ENCODE measurements at regions not wholly inside any gene's neighbourhood (a gene's known extent, or its start where the extent isn't known, plus 50 kb on each side); places are given as distances from the start of the nearest gene placed in this dataset.
"Not testable (repeated sequence)": the region's sequence is repeated elsewhere in the genome, so short reads cannot be mapped to it uniquely, and the experiment has no call there.

DNA sequence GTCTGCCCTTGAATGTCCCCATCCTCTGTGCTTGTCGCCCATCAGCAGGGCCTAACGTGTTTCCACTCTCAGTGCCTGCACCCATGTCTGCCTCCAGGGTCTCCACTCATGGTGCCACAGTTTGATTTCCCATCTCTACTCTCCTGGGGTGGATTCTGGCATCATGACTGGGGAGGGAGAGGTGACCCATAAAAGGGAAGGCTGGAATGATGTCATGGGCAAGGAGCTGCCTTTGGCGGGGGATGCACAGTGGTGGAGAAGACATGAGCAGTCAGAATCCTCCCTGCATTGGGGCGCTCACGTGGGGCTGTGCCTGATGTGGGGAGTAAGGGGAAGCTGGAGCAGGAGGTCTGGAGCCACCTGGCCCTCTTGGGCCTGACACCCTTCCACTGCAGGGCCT, 100.9 kb downstream of the USP22 start:
- DNase-seq (ENCODE audit: low read depth in 2 of 2): no peak

DNA sequence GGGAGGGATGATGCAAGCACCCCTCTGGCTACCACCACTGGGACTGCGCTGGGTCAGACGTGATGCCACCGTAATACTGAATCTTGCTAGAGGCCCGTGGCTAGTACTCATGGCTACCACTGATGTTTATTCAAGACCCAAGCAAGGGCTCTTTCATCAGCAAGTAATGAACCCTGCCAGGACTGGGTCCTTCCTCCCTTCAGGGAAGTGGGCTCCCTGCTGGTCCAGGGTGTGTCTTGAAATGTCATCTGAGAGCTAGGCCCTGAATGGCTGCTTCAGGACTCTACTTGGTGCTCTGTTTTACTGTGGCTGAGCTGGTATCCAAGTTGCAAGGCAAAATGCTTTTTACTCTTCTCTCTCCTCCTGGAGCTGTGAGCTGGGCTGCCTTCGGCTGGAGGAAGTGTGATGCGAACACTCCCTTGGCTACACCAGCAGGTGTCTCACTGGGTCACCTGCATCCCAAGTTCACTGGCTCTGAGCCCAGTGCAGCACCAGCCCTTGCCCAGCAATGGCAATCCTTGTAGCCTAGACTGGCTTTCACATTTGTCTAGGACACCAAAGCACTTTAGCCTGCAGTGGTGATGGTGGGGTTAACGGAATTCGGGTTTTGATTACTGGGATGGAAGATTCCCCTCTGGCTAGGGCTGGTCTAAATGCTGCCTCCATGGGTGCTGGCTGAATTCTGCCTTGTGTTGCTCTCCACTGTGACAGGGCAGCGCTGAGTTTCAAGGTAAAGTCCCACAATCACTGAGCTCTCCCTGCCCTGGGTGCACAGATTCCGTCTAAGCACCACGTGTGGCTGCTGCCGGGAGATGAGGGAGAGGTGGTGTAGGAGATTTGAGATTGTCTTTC, 98.6 kb downstream of the USP22 start:
- no peak for DNase-seq (ENCODE audit: low read depth in 2 of 2)

DNA sequence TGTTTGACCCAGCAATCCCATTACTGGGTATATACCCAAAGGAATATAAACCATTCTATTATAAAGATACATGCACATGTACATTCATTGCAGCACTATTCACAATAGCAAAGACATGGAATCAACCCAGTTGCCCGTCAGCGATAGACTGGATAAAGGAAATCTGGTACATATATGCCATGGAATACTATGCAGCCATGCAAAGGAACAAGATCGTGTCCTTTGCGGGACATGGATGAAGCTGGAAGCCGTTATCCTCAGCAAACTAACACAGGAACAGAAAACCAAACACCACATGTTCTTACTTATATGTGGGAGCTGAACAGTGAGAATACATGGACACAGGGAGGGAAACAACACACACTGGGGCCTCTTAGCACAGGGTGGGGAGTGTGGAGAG, 95.1 kb downstream of the USP22 start:
- not testable (repeated sequence) for DNase-seq (ENCODE audit: low read depth in 2 of 2)

DNA sequence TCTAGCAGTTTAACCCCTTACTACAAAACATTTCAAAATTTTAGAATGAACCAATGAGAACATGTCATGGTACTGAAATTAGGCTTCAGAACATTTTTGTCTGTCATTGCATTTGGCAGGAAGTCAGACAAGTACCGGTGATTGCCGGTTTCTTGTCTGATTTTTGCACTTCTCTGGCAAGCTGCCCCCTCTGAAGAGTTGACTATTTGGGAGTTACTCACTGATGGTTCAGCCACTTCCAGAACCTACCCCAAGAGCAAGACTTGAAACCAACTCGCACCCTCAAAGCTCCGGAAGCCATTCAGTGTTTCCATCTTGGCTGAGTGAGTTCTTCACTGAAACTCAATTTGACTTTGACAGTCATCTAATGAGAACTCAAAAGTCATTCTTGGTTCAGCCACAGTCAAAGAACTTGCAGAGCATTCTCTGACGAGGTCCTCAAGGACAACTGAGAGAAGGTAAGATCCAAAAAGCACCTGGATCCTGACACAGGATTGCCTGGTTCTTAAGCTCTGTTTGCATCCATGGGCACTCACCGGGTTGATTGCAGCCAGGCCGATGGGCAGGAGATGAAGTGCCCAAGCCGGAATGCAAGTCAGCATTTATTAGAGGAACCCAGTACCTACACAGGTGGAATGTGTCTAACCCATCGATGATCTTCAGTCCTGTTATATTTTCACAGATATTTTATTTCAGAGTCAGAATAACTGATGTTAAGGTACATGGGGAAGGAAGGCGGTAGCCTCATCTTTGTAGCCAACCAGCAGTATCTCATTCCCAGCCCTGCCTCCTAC, 93.6 kb downstream of the USP22 start:
- DNase-seq (ENCODE audit: low read depth in 2 of 2): no peak
